HG02798 (cell line): ENCODE measurements at regions not wholly inside any gene's neighbourhood (a gene's known extent, or its start where the extent isn't known, plus 50 kb on each side); places are given as distances from the start of the nearest gene placed in this dataset.

ENCODE experiments used
- ATAC-seq: cut with Tn5 transposase; IDR thresholded peaks from one replicate; pipeline ENCODE4 v1.9.1; 2021; ENCODE audit warnings: mild to moderate bottlenecking; ENCODE audit not compliant: unreplicated experiment, poor library complexity

DNA sequence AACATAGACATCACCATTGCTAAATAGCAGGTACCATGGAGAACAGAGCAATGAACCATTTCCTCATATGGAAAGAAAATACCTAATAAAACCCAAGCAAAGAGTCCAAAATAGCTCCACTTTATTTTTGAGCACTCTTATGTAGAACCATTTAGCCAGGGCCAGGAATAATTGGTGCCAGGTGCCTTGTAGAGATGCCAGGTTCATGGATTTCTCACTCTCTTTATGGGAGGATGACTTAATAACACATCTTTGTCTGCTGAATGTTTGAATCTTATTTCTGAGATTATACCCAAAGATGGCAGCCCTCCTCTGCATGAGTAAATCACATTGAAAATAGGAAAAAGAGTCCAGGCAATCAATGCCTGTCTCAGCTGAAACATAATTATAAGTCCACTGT, 212.3 kb upstream of the SFRP2 start:
- ATAC-seq: no peak

DNA sequence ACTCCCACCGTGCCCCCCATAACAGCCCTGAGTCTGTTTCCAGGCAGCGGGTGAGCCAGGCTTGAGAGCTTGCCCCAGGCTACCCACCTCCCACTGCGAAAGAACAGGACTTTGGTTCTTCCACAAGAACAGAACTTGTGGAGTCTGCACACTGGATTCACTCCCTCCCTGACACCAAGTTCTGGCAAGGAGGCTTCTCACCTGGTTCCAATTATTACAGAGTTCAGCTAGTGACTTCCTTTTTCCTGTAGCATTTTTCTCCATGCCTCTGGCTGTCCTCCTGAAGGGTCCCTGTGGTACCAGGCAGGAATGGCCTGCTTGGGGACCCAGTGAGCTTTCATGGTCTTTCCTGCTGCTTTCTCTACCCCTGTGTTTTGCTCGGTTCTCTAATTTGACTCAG, 208.6 kb upstream of the SFRP2 start:
- no peak for ATAC-seq

DNA sequence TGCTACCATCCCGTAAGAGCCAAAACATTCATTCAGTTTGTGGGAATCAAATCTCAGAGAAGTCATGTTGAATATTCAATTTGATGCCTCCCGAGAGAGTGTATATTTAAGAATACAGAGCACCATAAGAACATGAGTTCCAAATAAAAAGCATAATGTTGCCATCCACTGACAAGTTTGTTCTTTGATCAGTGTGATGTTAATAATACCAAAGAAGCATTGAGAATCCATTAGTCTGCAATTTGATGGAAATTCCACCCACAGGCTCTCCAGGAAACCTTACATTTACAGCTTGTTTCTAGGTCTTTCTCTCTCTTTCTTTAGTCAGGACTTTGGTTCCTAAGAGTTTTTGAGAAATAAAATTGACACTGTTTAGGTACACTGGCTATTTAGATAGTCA, 200.6 kb upstream of the SFRP2 start:
- ATAC-seq: no peak

GRCh38 chr4:153988492-153989363, 199.8 kb upstream of the SFRP2 start:
- ATAC-seq: no peak

DNA sequence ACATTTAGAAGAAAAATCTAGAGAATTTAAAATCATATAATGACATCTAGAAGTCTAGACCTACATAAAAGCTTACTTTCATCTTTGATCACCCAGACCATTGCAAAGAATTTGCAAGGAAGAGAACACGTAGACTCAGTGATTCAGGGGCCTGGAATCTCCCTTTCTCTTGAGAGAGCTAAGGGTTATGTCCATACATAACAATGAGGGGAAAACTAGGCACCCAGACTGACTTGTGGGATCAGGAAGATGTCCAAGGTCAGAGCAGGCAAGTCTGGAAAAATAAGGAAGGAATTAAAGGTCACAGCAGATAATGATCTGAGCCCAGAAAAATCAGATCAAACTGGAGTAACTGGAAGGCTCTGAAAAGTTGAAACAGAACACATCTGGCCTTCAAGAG, 198.4 kb upstream of the SFRP2 start:
- ATAC-seq: no peak

GRCh38 chr4:153976954-153977353, 188.1 kb upstream of the SFRP2 start:
- no peak for ATAC-seq

DNA sequence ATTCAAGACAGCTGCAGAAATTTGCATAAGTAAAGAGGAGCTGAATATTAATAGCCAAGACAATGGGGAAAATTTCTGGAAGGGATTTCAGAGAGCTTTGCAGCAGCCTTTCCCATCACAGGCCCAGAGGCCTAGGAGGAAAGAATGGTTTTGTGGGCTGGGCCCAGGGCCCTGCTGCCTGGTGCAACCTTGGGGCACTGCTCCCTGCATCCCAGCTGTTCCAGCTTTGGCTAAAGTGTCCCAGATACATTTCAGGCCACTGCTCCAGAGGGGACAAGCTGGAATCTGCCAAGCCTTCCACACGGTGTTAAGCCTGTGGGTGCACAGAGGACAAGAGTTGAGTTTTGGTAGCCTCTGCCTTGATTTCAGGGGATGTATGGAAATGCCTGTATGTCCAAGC, 185.6 kb upstream of the SFRP2 start:
- no peak for ATAC-seq

GRCh38 chr4:153973942-153974341, 185.1 kb upstream of the SFRP2 start:
- no peak for ATAC-seq

- ATAC-seq: no peak
These were observed 183.0 kb upstream of the SFRP2 start for GRCh38 chr4:153971899-153972298.

DNA sequence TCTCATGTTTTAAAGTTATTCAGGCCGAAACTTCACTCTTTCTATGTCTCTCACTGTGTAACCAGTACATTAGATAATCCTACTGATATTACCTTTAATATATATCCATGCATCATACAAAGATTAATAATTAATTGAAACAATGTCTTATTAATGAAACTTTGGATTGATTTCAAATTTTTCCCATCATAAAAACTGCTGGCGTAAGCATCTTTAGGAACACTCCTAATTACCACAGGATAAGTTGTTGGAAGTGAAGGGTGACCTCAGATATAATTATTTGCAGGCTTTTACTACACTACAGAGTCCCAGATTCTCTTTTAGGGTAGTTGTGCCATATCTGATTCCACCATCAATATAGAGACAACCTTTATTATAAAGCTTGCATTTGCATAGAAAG, 181.3 kb upstream of the SFRP2 start:
- no peak for ATAC-seq

- no peak for ATAC-seq
These were observed 180.7 kb upstream of the SFRP2 start for GRCh38 chr4:153969542-153969941.

DNA sequence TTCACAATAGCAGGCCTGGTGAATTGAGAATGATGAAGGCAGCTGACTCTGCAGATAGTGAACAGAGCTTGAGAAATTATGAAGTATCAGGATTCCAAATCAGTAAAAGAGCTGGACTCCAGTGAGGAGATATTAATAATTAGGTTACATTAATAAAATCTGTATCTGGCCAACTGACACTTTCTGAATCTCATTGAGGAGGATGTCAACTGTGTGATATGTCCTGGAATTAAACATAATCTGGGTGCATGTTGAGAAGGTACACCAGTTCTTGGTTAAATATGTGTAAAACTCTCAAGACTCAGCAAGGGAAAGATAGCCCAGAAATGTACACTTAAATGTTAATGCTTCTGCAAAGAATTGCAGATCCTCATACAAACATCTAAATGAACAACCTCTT, 177.8 kb upstream of the SFRP2 start:
- no peak for ATAC-seq

DNA sequence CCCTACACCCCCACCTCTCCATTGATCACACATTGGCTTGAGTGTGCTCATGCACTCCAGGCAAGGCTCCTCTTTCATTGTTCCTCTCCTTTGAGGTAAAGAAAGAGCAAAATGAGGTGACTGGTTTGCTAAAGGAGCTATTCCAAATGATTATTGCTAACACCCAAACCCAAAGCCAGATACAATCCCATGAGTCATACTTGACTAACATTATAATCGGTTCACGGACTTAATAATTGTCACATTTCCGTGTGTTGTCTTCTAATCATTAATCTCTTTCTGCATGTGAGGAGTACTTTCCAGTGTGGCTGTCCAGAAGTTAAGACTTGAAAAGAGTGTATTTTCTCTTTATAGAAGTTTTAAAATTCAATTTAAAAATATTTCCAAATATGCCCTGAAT, 174.3 kb upstream of the SFRP2 start:
- ATAC-seq: no peak

DNA sequence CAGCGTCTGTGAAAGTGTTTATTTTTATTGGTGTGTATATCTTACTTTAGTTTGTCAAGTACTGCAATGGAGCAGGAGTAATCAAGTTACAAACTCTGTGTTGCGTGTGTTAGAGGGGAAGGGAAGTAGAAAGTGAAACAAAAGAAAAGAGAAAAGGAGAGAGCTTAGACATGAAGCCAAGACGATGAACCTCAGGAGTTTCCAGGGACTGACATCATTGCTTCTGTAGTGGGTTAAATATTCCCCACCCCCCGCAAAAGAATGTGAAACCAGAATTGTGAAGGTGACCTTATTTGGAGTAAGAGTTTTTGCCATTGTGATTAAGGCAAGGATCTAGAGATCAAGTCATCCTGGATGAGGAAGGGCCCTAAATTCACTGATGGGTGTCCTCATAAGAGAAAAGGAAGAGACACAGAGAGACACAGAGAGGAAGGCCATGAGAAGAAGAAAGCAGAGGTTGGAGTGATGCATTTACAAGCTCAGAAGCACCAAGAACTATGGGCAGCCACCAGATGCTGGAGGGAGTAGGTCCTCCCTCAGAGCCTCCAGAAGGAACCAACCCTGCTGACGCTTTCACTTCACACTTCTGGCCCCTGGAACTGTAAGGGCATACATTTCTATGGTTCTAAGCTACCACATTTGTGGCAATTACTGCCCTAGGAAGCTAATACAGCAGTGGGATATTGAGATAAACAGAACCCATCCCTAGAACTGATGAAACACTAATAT, 173.6 kb upstream of the SFRP2 start:
- no peak for ATAC-seq

DNA sequence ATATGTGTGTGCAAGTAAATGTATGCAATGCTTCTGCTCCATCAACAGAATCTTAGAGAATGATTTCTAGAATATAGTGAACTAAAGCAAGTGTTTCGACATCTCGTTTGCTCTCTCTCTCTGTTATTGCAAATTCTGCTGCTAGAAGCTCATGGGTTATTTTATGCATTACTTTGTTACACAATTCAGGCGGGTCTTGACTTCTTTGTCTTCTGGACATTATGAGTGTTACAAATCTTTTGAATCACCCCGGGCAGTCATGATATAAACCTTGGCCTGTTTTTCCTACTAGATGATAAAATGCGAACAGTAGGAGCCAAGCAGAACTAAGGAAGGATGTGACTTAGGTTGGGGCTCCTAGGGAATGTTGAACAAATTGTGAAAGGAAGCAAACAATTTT, 166.4 kb upstream of the SFRP2 start:
- ATAC-seq: no peak

DNA sequence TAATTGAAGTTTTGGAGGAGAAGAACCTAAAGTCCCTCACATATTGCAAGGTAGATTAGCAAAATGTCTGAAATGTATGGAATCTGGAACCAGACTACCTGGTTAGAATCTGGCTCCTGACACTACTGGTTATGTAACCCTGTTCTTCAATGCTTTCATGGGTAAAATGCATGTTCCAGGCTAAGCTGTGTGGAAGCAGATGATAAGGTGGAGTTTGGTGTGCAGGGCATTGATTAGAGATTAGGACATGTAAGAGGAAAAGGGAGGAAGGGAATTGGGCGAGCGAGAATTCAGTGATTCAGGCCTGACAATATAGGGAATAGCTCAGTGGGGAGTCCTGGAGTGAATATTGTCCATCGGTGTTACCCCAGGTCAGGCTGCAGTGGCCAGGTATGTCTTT, 165.8 kb upstream of the SFRP2 start:
- no peak for ATAC-seq

DNA sequence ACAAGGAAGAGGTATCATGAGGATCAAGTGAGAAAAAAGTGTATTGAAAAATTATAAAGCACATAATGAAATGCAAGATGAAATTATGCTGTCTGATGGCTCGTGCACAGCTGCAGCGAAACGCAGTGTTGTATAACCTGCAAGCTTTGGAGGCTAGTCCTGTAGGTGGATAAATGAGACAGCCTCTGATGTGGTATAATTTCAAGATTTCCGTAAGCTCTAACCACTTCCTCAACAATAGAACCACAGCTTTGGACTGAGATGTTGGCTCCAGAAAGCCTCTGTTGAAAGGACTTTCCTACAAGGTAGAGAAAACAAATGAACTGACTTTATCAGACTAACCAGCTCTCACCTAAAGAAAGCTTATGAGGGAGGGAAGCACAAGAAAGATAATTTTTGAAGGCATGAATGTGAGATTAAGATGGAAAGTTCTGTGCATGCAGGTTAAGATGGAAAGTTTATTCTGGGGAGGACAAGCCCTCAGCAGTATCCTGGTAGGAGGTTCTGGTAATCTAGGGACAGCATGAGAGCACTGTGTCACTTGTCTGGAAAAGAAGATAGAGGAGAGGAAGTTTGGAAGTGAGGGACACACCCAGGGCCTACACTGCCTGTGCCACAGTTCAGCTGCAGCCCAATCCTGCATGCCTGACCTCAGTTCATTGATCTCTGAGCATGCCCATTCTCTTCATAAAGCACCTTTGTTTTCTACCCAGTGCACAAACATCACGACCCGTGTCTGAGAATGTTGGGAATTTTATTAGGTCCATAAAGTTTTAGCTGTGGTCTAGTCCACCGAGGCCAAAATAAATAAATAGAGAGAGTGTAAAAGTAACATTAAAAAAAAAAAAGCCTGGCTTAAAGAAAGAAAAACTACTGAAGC, 161.5 kb upstream of the SFRP2 start:
- peak; percentile 56 for ATAC-seq

GRCh38 chr4:153948041-153948440, 159.2 kb upstream of the SFRP2 start:
- ATAC-seq: no peak

DNA sequence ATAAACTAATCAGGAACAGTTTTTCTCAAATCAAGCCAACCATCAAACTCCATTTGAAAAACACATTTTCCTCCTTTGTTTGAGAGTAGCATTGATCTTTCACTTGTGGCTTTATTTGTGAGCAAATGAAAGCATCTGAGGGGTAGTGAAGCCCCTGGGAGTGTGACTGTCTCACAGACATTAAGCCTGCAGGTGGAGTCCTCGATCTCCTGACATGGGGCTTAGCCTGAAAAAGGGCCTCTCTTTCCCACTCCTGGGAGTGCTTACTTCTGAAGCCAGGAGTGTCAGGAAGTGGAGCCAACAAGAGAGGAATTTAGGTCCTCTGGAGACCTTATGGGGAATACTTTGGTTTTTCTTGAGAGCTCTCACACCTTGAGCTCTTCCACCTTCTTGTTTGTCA, 158.2 kb upstream of the SFRP2 start:
- no peak for ATAC-seq

GRCh38 chr4:153945704-153946103, 156.8 kb upstream of the SFRP2 start:
- no peak for ATAC-seq
